ENCODE measurements at regions not wholly inside any gene's neighbourhood (a gene's known extent, or its start where the extent isn't known, plus 50 kb on each side); places are given as distances from the start of the nearest gene placed in this dataset.

DNA sequence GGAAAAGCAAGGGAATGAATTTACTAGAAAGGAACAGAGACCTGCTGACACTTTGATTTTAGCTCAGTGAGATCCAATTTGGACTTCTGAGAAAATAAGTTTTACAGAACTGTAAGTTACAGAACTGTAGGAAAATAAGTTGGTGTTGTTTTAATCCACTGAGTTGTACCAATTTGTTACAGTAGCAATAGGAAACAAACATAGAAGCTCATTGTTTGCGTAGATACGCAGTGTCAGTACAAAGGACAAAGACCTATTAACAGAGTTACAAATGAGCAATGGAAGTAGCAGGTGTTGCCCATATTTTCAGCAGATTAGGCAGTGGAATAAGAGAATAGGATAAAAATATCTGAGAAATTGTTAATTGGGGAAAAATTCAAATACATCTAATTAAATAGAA is 385.8 kb upstream of the CNTN6 start:
- TF ChIP-seq CTCF (IDR thresholded peaks at IDR 0.05; ENCODE audit: low read depth, low read length): no peak
- no peak for TF ChIP-seq POLR2A (IDR thresholded peaks at IDR 0.05; ENCODE audit: extremely low read depth, insufficient read length)
